Ovary (tissue), 3 donors: ENCODE measurements at regions not wholly inside any gene's neighbourhood (a gene's known extent, or its start where the extent isn't known, plus 50 kb on each side); places are given as distances from the start of the nearest gene placed in this dataset.

Experiments used
- POLR2A ChIP-seq: fragments of 450-650 bp; IDR thresholded peaks from one replicate; pipeline ENCODE4 v1.6.1; 2017; ENCODE audit warnings: antibody characterized with exemption, mild to moderate bottlenecking, moderate library complexity
- TF ChIP-seq, protein P1 (sequence below), 3 donors: fragments of 450-650 bp in 2 of 3; fragments of 200-600 bp in 1 of 3; IDR thresholded peaks; one replicate each; pipeline versions ENCODE4 v1.5.1 to v1.8.0; 2016 to 2022; ENCODE audit warnings: antibody characterized with exemption in 3 of 3, mild to moderate bottlenecking in 1 of 3
- donor health status: DM: no; HTN: no; CAD: no.

DNA sequence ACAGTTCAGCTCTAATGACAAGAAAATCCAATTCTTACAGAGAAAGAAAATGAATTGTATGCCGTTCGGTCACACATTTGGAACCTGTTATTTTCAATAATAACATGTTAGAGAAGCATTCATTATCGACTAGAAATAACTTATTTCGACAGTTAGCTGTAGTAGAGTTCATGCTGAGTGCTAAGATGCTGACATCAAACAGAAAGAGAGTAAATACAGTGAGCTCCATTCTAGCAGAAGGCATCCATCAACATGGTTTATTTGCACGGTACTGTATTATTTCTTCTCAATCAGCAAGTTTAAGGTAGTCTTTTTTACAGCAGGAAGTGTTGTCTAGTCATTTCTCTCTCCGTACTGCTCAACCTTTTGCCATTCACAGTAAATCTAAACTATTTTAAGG lies 732.1 kb downstream of the STIM2 start:
- TF ChIP-seq, protein P1, sequence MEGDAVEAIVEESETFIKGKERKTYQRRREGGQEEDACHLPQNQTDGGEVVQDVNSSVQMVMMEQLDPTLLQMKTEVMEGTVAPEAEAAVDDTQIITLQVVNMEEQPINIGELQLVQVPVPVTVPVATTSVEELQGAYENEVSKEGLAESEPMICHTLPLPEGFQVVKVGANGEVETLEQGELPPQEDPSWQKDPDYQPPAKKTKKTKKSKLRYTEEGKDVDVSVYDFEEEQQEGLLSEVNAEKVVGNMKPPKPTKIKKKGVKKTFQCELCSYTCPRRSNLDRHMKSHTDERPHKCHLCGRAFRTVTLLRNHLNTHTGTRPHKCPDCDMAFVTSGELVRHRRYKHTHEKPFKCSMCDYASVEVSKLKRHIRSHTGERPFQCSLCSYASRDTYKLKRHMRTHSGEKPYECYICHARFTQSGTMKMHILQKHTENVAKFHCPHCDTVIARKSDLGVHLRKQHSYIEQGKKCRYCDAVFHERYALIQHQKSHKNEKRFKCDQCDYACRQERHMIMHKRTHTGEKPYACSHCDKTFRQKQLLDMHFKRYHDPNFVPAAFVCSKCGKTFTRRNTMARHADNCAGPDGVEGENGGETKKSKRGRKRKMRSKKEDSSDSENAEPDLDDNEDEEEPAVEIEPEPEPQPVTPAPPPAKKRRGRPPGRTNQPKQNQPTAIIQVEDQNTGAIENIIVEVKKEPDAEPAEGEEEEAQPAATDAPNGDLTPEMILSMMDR (IDR thresholded peaks at IDR 0.05) = no peak
- TF ChIP-seq POLR2A = no peak
